IMR-90 (cell line): ENCODE measurements at regions not wholly inside any gene's neighbourhood (a gene's known extent, or its start where the extent isn't known, plus 50 kb on each side); places are given as distances from the start of the nearest gene placed in this dataset.

ENCODE experiments used
- ATAC-seq: fragments of 200-7000 bp; cut with Tn5 transposase; 2 replicates; pipeline ENCODE4 v1.9.1; 2020; ENCODE audit warnings: low read depth, mild to moderate bottlenecking, moderate library complexity
- BruUV-seq: library from RNA; stranded (reverse); fragments of 400-500 nt; replicated peaks from 2 replicates; lab custom pipeline; 2021; lab: Mats Ljungman, UMichigan
- CTCF ChIA-PET: fragments of 300-600 bp; formaldehyde crosslinking; extraction: SDS; loops from one replicate; lab custom pipeline; 2021; ENCODE audit warnings: antibody characterized with exemption; lab: Yijun Ruan, JAX
- POLR2A ChIA-PET: fragments of 300-600 bp; sonication (Branson Sonifier 250); formaldehyde crosslinking; loops from one replicate; lab custom pipeline; 2022; ENCODE audit warnings: antibody characterized with exemption; ENCODE audit not compliant: unreplicated experiment; lab: Charles Lee
- DNase-seq: peaks from one replicate; pipeline ENCODE4 v3.0.0; 2013
- H2AFZ ChIP-seq: replicated peaks from 2 replicates; pipeline ENCODE3; 2013; ENCODE audit warnings: low read length, mild to moderate bottlenecking; ENCODE audit not compliant: poor library complexity
- H2AK5ac ChIP-seq: 2 replicates; pipeline ENCODE4 v1.6.1; 2013; ENCODE audit warnings: low read depth, low read length, inconsistent platforms
- H2AK9ac ChIP-seq: replicated peaks from 2 replicates; pipeline ENCODE3; 2013; ENCODE audit warnings: mild to moderate bottlenecking, low read depth, low read length, moderate library complexity; ENCODE audit not compliant: poor library complexity
- H2BK120ac ChIP-seq: 2 replicates; pipeline ENCODE4 v1.6.1; 2013; ENCODE audit warnings: low read depth, low read length, inconsistent platforms
- H2BK15ac ChIP-seq: 3 replicates; pipeline ENCODE4 v1.6.1; 2013; ENCODE audit warnings: low read depth, low read length, inconsistent platforms
- H2BK20ac ChIP-seq: 2 replicates; pipeline ENCODE4 v1.6.1; 2013; ENCODE audit warnings: low read depth, mild to moderate bottlenecking, inconsistent platforms, low read length, moderate library complexity
- H2BK5ac ChIP-seq: 2 replicates; pipeline ENCODE4 v1.6.1; 2013; ENCODE audit warnings: mild to moderate bottlenecking, low read depth, low read length, inconsistent platforms; ENCODE audit not compliant: poor library complexity, severe bottlenecking
- H3K14ac ChIP-seq: replicated peaks from 2 replicates; pipeline ENCODE4 v1.6.1; 2013; ENCODE audit warnings: low read depth, low read length, inconsistent platforms
- H3K18ac ChIP-seq: 2 replicates; pipeline ENCODE4 v1.6.1; 2013; ENCODE audit warnings: low read depth, low read length, control low read depth
- H3K23ac ChIP-seq: 2 replicates; pipeline ENCODE4 v1.6.1; 2013; ENCODE audit warnings: low read depth, low read length, inconsistent platforms
- H3K27ac ChIP-seq: 2 replicates; pipeline ENCODE4 v1.5.1; 2013; ENCODE audit warnings: mild to moderate bottlenecking, control low read depth, low read length; ENCODE audit not compliant: insufficient read depth
- H3K27me3 ChIP-seq: 2 replicates; pipeline ENCODE4 v1.6.1; 2013; ENCODE audit warnings: low read length; ENCODE audit not compliant: control insufficient read depth, insufficient read depth
- H3K36me3 ChIP-seq: 2 replicates; pipeline ENCODE4 v1.6.1; 2013; ENCODE audit warnings: low read length, mixed read lengths; ENCODE audit not compliant: control insufficient read depth, insufficient read depth
- H3K4ac ChIP-seq: 2 replicates; pipeline ENCODE4 v1.6.1; 2013; ENCODE audit warnings: low read depth, low read length, inconsistent platforms
- H3K4me1 ChIP-seq: 2 replicates; pipeline ENCODE4 v1.6.1; 2013; ENCODE audit warnings: low read length, mixed read lengths; ENCODE audit not compliant: control insufficient read depth, insufficient read depth
- H3K4me2 ChIP-seq: 2 replicates; pipeline ENCODE4 v1.6.1; 2013; ENCODE audit warnings: low read depth, mild to moderate bottlenecking, control low read depth, low read length, moderate library complexity
- H3K4me3 ChIP-seq: 2 replicates; pipeline ENCODE4 v1.5.1; 2013; ENCODE audit warnings: low read depth, mild to moderate bottlenecking, control low read depth, low read length, moderate library complexity; ENCODE audit not compliant: insufficient read depth
- H3K56ac ChIP-seq: 2 replicates; pipeline ENCODE4 v1.6.1; 2013; ENCODE audit warnings: low read length, inconsistent platforms; ENCODE audit not compliant: insufficient read depth; ENCODE audit errors: extremely low read depth
- H3K79me1 ChIP-seq, 2 experiments: 2 replicates each; pipeline ENCODE4 v1.6.1; 2013; ENCODE audit warnings: low read length in 2 of 2, inconsistent platforms in 1 of 2, low read depth in 1 of 2
- H3K9ac ChIP-seq: 2 replicates; pipeline ENCODE4 v1.6.1; 2013; ENCODE audit warnings: low read depth, low read length, control low read depth
- H3K9me1 ChIP-seq: 2 replicates; pipeline ENCODE4 v1.6.1; 2013; ENCODE audit warnings: low read length, inconsistent platforms; ENCODE audit not compliant: insufficient read depth
- H3K9me3 ChIP-seq: 2 replicates; pipeline ENCODE4 v1.6.1; 2013; ENCODE audit warnings: low read length; ENCODE audit not compliant: control insufficient read depth, insufficient read depth
- H4K20me1 ChIP-seq: 2 replicates; pipeline ENCODE4 v1.6.1; 2013; ENCODE audit warnings: low read length, inconsistent platforms; ENCODE audit not compliant: insufficient read depth
- H4K5ac ChIP-seq: 2 replicates; pipeline ENCODE4 v1.6.1; 2013; ENCODE audit warnings: mild to moderate bottlenecking, low read depth, low read length, control low read depth
- H4K8ac ChIP-seq, 2 experiments: 2 replicates each; pipeline ENCODE4 v1.6.1; 2013; ENCODE audit warnings: low read depth in 2 of 2, low read length in 2 of 2, control low read depth in 1 of 2, inconsistent platforms in 1 of 2
- H4K91ac ChIP-seq: 2 replicates; pipeline ENCODE4 v1.6.1; 2013; ENCODE audit warnings: low read depth, low read length, inconsistent platforms; ENCODE audit not compliant: insufficient read depth
- BHLHE40 ChIP-seq: fragments of 150-350 bp; IDR thresholded peaks from 2 replicates; pipeline ENCODE4 v1.6.1; 2016; ENCODE audit warnings: mild to moderate bottlenecking, low read depth, low read length
- CEBPB ChIP-seq: IDR thresholded peaks from 2 replicates; pipeline ENCODE4 v1.6.1; 2012; ENCODE audit warnings: low read depth, low read length, improper control_type of control experiment
- CHD1 ChIP-seq: IDR thresholded peaks from 2 replicates; pipeline ENCODE4 v1.6.1; 2012; ENCODE audit warnings: low read depth, low read length, improper control_type of control experiment
- MXI1 ChIP-seq: IDR thresholded peaks from 2 replicates; pipeline ENCODE4 v1.6.1; 2012; ENCODE audit warnings: low read depth, mild to moderate bottlenecking, low read length, moderate library complexity, borderline replicate concordance
- NFE2L2 ChIP-seq: fragments of 150-350 bp; IDR thresholded peaks from 2 replicates; pipeline ENCODE4 v1.6.1; 2016; ENCODE audit warnings: low read depth, mild to moderate bottlenecking, low read length
- RCOR1 ChIP-seq: IDR thresholded peaks from 2 replicates; pipeline ENCODE4 v1.6.1; 2012; ENCODE audit warnings: mild to moderate bottlenecking, low read length, improper control_type of control experiment; ENCODE audit not compliant: insufficient replicate concordance
- SMC3 ChIP-seq: fragments of 150-350 bp; IDR thresholded peaks from 2 replicates; pipeline ENCODE4 v1.6.1; 2016; ENCODE audit warnings: low read depth, mild to moderate bottlenecking, antibody characterized with exemption, low read length, moderate library complexity
- WGBS, 2 experiments: methylation state at CpG; one replicate each; pipeline versions ENCODE4 v1.1.5 to v1.1.7; 2013; ENCODE audit warnings: missing lambda C conversion rate in 2 of 2; ENCODE audit not compliant: insufficient read length in 1 of 2; ENCODE audit errors: extremely low coverage in 2 of 2; 5-methylcytosine and 5-hydroxymethylcytosine counted together
- dilution Hi-C: fragments of 300-500 bp; cut with HindIII; formaldehyde crosslinking; loops from one replicate; pipeline ENCODE4 v1.14.3; 2018; ENCODE audit warnings: low sequenced_read_pairs; ENCODE audit not compliant: unreplicated experiment
- in situ Hi-C: fragments of 300-500 bp; cut with MboI; formaldehyde crosslinking; loops from 3 replicates; pipeline ENCODE4 v1.14.3; 2019; ENCODE audit warnings: low sequenced_read_pairs, inconsistent platforms, mixed read lengths
- intact Hi-C: fragments of 100-400 bp; cut with micrococcal nuclease; formaldehyde crosslinking; loops from 2 replicates; pipeline ENCODE4 v1.10.0; 2022
- TF ChIP-seq, protein P1 (sequence below): fragments of 150-350 bp; IDR thresholded peaks from 2 replicates; pipeline ENCODE4 v1.6.1; 2017; ENCODE audit warnings: mild to moderate bottlenecking, antibody characterized with exemption, low read length, low read depth

DNA sequence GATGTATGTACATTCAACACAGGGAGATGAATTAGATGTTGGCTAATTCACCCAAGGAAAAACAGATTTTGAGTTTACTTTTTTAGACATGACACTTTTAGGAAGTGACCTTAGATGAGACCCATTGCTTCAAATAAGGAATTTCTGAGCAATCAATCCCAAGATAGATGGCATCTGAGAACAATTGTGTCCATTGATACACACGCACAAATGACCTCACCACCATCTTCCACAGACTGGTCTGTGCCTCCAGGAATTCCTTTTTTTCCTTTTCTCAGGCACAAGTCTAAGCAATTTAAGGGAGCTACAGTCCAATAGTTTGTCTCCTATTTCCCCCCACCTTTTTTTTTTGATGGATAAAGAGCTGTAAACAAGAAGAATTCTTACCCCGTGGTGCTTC is 265.3 kb downstream of the TBL1XR1 start:
- H2BK120ac ChIP-seq = no peak overlapping the region
- ChIA-PET CTCF (no interaction called here), POLR2A (no interaction called here)
- no peak overlapping the region for H2BK15ac ChIP-seq
- TF ChIP-seq CHD1 (no peak), SMC3 (no peak), NFE2L2 (no peak), RCOR1 (no peak), BHLHE40 (no peak), MXI1 (no peak), CEBPB (no peak)
- TF ChIP-seq, protein P1, sequence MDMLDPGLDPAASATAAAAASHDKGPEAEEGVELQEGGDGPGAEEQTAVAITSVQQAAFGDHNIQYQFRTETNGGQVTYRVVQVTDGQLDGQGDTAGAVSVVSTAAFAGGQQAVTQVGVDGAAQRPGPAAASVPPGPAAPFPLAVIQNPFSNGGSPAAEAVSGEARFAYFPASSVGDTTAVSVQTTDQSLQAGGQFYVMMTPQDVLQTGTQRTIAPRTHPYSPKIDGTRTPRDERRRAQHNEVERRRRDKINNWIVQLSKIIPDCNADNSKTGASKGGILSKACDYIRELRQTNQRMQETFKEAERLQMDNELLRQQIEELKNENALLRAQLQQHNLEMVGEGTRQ = no peak
- no peak overlapping the region for H4K5ac ChIP-seq
- no peak overlapping the region for H3K23ac ChIP-seq
- no CpG with 5 or more reads among the region's 2 CpGs for WGBS, 2 experiments
- H3K9me3 ChIP-seq = no peaks in the 10 kb centered on the region
- intact Hi-C loops (loop anchor here (10.0 kb wide), 1 partner anchor 267 kb away; no protein-coding TSS in a partner anchor), dilution Hi-C loops (no loop called here), in situ Hi-C loops (loop anchor here (5.0 kb wide), 1 partner anchor 55 kb away; no protein-coding TSS in a partner anchor)
- no peak overlapping the region for H2BK20ac ChIP-seq
- H3K36me3 ChIP-seq = no peaks in the 10 kb centered on the region
- no peak overlapping the region for H2AFZ ChIP-seq
- no peaks in the 10 kb centered on the region for H3K9me1 ChIP-seq
- no peak overlapping the region for H3K4me2 ChIP-seq
- H3K4me3 ChIP-seq = no peak overlapping the region
- no peak overlapping the region for H2AK9ac ChIP-seq
- peaks cover 2% of the 10 kb centered on the region for H3K27me3 ChIP-seq
- H4K20me1 ChIP-seq = no peaks in the 10 kb centered on the region
- no peak for ATAC-seq
- H3K27ac ChIP-seq = no peak overlapping the region
- no peak overlapping the region for H2BK5ac ChIP-seq
- no peak overlapping the region for H4K91ac ChIP-seq
- H3K79me1 ChIP-seq = no peaks in the 10 kb centered on the region
- no peak overlapping the region for H3K56ac ChIP-seq
- H3K18ac ChIP-seq = no peak overlapping the region
- DNase-seq = no peak
- no peaks in the 10 kb centered on the region for H3K4me1 ChIP-seq
- no peak overlapping the region for H4K8ac ChIP-seq
- no peak overlapping the region for H3K9ac ChIP-seq
- no TSS peak for BruUV-seq
- no peak overlapping the region for H3K4ac ChIP-seq
- H2AK5ac ChIP-seq = no peak overlapping the region
- no peak overlapping the region for H3K14ac ChIP-seq
